GM13976 (cell line): ENCODE measurements at regions not wholly inside any gene's neighbourhood (a gene's known extent, or its start where the extent isn't known, plus 50 kb on each side); places are given as distances from the start of the nearest gene placed in this dataset.

Source experiments
- DNase-seq: peaks from one replicate; pipeline ENCODE4 v3.0.0; 2012; ENCODE audit warnings: low spot score
- CTCF ChIP-seq: IDR thresholded peaks from 2 replicates; pipeline ENCODE4 v1.5.1; 2012; ENCODE audit warnings: borderline replicate concordance, mild to moderate bottlenecking; ENCODE audit not compliant: insufficient read depth; ENCODE audit errors: extremely low read depth, missing control alignments, control extremely low read depth
- in situ Hi-C: fragments of 300-500 bp; cut with MboI; formaldehyde crosslinking; loops from one replicate; pipeline ENCODE4 v1.12.0; 2022; ENCODE audit warnings: low sequenced_read_pairs, mixed read lengths, inconsistent platforms; ENCODE audit not compliant: unreplicated experiment

GRCh38 chr5:93151121-93151520 lies 429.9 kb downstream of the NR2F1-AS1 start:
- TF ChIP-seq CTCF, result no peak
- no peak for DNase-seq
- in situ Hi-C loops, result no loop called here

GRCh38 chr5:93150311-93151012 lies 430.6 kb downstream of the NR2F1-AS1 start:
- in situ Hi-C loops, result no loop called here
- DNase-seq, result no peak
- no peak for TF ChIP-seq CTCF

GRCh38 chr5:93145767-93146166 lies 435.3 kb downstream of the NR2F1-AS1 start:
- in situ Hi-C loops, result no loop called here
- DNase-seq, result no peak
- TF ChIP-seq CTCF, result no peak

DNA sequence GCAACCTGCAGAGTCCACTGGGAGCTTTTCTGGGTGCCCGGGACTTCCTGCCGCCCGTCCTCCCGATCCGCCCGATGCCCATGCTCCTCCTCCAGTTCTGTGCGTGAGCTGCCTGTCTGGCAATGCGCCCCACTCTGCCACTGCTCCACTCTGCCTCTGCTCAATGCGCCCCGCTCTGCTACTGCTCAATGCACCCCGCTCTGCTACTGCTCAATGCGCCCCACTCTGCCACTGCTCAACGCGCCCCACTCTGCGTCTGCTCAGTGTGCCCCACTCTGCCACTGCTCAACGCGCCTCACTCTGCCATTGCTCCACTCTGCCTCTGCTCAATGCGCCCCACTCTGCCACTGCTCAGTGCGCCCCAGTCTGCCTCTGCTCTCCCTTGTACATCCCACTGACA lies 436.0 kb downstream of the NR2F1-AS1 start:
- in situ Hi-C loops, result no loop called here

DNA sequence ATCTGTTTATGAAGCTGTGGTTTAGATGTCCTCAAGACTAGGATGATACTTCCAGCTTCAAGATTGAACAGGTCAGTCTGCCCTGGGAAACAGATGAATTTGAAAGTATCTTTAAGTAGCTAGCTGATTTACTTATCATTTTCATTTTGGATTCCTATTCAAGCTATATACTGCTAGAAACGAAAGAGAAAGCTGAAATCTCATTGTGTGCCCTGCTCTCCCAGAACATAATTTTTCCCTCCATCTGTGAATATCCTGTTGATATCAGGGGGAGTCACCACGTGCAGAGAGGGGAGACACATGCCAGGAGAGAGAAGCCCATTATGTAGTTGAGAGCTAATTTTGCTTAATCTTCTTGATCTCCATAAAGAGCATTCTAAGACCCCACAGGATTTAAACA lies 439.1 kb downstream of the NR2F1-AS1 start:
- in situ Hi-C loops, result no loop called here
- no peak for DNase-seq
- no peak for TF ChIP-seq CTCF

More for the DNA sequence above, 436.0 kb downstream of the NR2F1-AS1 start:
- no peak for DNase-seq
- no peak for TF ChIP-seq CTCF

DNA sequence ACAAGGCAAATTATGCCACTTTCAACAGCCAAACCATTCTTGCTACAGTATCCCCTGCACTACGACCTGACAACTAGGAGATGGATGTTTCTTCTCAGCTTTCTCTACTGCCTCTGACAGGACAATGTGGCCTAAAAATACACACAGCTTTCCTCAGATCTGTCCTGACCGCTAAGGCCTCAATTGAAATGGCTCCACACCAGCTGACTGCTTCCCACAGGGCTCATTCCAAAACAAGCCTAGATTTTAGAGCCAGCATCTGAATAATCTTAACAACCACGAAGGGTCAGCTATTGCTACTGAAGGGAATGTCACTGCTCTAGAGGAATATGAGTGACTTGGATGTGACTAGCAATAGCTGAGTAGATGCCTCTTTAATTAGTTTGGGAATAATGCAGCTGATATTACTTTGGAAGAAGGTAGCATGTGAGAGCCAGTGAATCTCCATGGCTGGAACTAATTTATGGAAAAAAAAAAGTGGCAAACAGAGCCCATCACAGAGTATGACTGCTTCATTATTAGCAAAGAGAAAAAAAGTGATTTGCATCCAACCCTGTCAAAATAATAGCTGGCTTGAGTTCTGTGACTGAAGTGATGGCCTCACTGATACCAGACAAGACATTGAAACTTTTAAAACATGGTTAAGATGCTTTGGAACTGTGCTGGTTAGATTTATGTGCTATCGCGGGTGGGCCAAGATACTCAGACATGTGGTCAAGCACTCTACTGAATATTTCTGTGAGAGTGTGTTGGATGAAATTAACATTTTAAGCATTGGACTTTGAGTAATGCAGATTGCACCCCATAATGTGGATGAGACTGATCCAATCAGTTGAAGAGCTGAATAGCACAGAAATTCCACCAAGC lies 450.2 kb downstream of the NR2F1-AS1 start:
- in situ Hi-C loops, result no loop called here
- no peak for TF ChIP-seq CTCF
- DNase-seq, result no peak
